GM12878 (cell line): ENCODE measurements at regions not wholly inside any gene's neighbourhood (a gene's known extent, or its start where the extent isn't known, plus 50 kb on each side); places are given as distances from the start of the nearest gene placed in this dataset.

Source experiments
- ATAC-seq: fragments of 200-7000 bp; cut with Tn5 transposase; 3 replicates; pipeline ENCODE4 v1.9.1; 2020; ENCODE audit warnings: mild to moderate bottlenecking, moderate library complexity
- BruUV-seq: library from RNA; stranded (reverse); fragments of 400-500 nt; replicated peaks from 2 replicates; lab custom pipeline; 2021; lab: Mats Ljungman, UMichigan
- CTCF ChIA-PET: fragments of 300-600 bp; sonication (Branson Sonifier 250); formaldehyde crosslinking; extraction: SDS; loops from one replicate; lab custom pipeline; 2021; ENCODE audit warnings: inconsistent platforms; lab: Yijun Ruan, JAX
- POLR2A ChIA-PET: fragments of 350-600 bp; formaldehyde crosslinking; extraction: SDS; loops from one replicate; lab custom pipeline; 2021; ENCODE audit warnings: inconsistent platforms; lab: Charles Lee
- RAD21 ChIA-PET: fragments of 300-600 bp; sonication (Branson Sonifier 250); formaldehyde crosslinking; loops from one replicate; lab custom pipeline; 2023; ENCODE audit warnings: antibody characterized with exemption; ENCODE audit not compliant: unreplicated experiment; lab: Charles Lee
- SMC1A ChIA-PET: fragments of 300-600 bp; sonication (Branson Sonifier 250); formaldehyde crosslinking; loops from one replicate; lab custom pipeline; 2023; ENCODE audit not compliant: unreplicated experiment, uncharacterized antibody; lab: Charles Lee
- DNase-seq: peaks from one replicate; pipeline ENCODE4 v3.0.0-alpha.2; 2011; ENCODE audit warnings: low read depth, low spot score
- FAIRE-seq: peaks from 3 replicates; lab custom pipeline; 2011; peaks lifted over from hg19 to GRCh38; lab: Jason Lieb, UNC
- H2AFZ ChIP-seq: 2 replicates; pipeline ENCODE4 v1.6.0; 2011; ENCODE audit warnings: low read depth, low read length, control low read depth; ENCODE audit not compliant: control insufficient read depth
- H3K27ac ChIP-seq: 2 replicates; pipeline ENCODE4 v1.5.1; 2011; ENCODE audit warnings: control low read depth; ENCODE audit not compliant: control insufficient read depth, insufficient read depth
- H3K27me3 ChIP-seq, 2 experiments: replicated peaks in 1 of 2; 2 replicates each; pipeline versions ENCODE4 v1.6.0 to v1.6.1; 2011; ENCODE audit warnings: low read length in 1 of 2; ENCODE audit not compliant: control insufficient read depth in 2 of 2, insufficient read depth in 2 of 2
- H3K36me3 ChIP-seq, 2 experiments: 2 replicates each; pipeline ENCODE4 v1.5.1; 2011; ENCODE audit warnings: low read length in 1 of 2; ENCODE audit not compliant: control insufficient read depth in 2 of 2, insufficient read depth in 2 of 2
- H3K4me1 ChIP-seq: 2 replicates; pipeline ENCODE4 v1.6.1; 2011; ENCODE audit warnings: mild to moderate bottlenecking, low read length, moderate library complexity, mixed read lengths; ENCODE audit not compliant: control insufficient read depth, insufficient read depth
- H3K4me2 ChIP-seq: 2 replicates; pipeline ENCODE4 v1.6.0; 2011; ENCODE audit warnings: control low read depth; ENCODE audit not compliant: control insufficient read depth, insufficient read depth
- H3K4me3 ChIP-seq: fragments of 200-600 bp; sonication (generic); 2 replicates; pipeline ENCODE4 v1.5.1; 2016
- H3K79me2 ChIP-seq: 2 replicates; pipeline ENCODE4 v1.6.0; 2011; ENCODE audit warnings: low read length; ENCODE audit not compliant: control insufficient read depth, insufficient read depth
- H3K9ac ChIP-seq: 2 replicates; pipeline ENCODE4 v1.8.0; 2011; ENCODE audit warnings: low read length, control low read depth, mixed read lengths; ENCODE audit not compliant: control insufficient read depth, insufficient read depth
- H3K9me3 ChIP-seq: replicated peaks from 3 replicates; pipeline ENCODE4 v1.5.1; 2011; ENCODE audit warnings: mild to moderate bottlenecking, low read length; ENCODE audit not compliant: control insufficient read depth, insufficient read depth
- H4K20me1 ChIP-seq: 2 replicates; pipeline ENCODE4 v1.6.0; 2011; ENCODE audit not compliant: control insufficient read depth, insufficient read depth
- CREB1 ChIP-seq: IDR thresholded peaks from 2 replicates; pipeline ENCODE4 v1.6.1; 2012; ENCODE audit warnings: low read depth, mild to moderate bottlenecking, inconsistent platforms
- CREM ChIP-seq: IDR thresholded peaks from 2 replicates; pipeline ENCODE4 v1.6.1; 2014; ENCODE audit warnings: antibody characterized with exemption, low read depth
- FOXK2 ChIP-seq: fragments of 450-650 bp; IDR thresholded peaks from 2 replicates; pipeline ENCODE4 v1.6.1; 2017; ENCODE audit warnings: mild to moderate bottlenecking, moderate library complexity
- IKZF1 ChIP-seq: fragments of 450-650 bp; conservative IDR thresholded peaks from 2 replicates; pipeline ENCODE4 v1.6.1; 2017; ENCODE audit warnings: antibody characterized with exemption, mild to moderate bottlenecking
- KDM1A ChIP-seq: fragments of 200-600 bp; sonication (generic); IDR thresholded peaks from 2 replicates; pipeline ENCODE4 v1.6.1; 2016; ENCODE audit warnings: borderline replicate concordance
- KLF5 ChIP-seq: fragments of 450-650 bp; IDR thresholded peaks from 2 replicates; pipeline ENCODE4 v1.6.1; 2014; ENCODE audit warnings: mild to moderate bottlenecking; ENCODE audit not compliant: partially characterized antibody
- MXI1 ChIP-seq: fragments of 150-350 bp; IDR thresholded peaks from 2 replicates; pipeline ENCODE4 v1.6.1; 2011; ENCODE audit warnings: low read depth, mild to moderate bottlenecking, inconsistent platforms, low read length, improper control_type of control experiment
- PAX8 ChIP-seq: fragments of 450-650 bp; IDR thresholded peaks from 2 replicates; pipeline ENCODE4 v1.6.1; 2017; ENCODE audit warnings: mild to moderate bottlenecking, moderate library complexity
- RCOR1 ChIP-seq: conservative IDR thresholded peaks from 2 replicates; pipeline ENCODE4 v1.6.1; 2012; ENCODE audit warnings: low read depth, low read length, improper control_type of control experiment
- TCF7 ChIP-seq: IDR thresholded peaks from 2 replicates; pipeline ENCODE4 v1.6.1; 2014; ENCODE audit warnings: antibody characterized with exemption, borderline replicate concordance
- YY1 ChIP-seq: IDR thresholded peaks from 2 replicates; pipeline ENCODE4 v1.6.1; 2011; ENCODE audit warnings: low read depth, mild to moderate bottlenecking, low read length
- WGBS: methylation state at CpG from one replicate; pipeline ENCODE4 v1.1.6; 2016; ENCODE audit warnings: low lambda C conversion rate; ENCODE audit not compliant: insufficient replicate concordance, insufficient coverage; ENCODE audit errors: missing lambda C conversion rate; 5-methylcytosine and 5-hydroxymethylcytosine counted together
- in situ Hi-C: fragments of 300-500 bp; cut with MboI; formaldehyde crosslinking; loops from 9 replicates; pipeline ENCODE4 v1.14.3; 2018; ENCODE audit warnings: mixed read lengths
- intact Hi-C: fragments of 100-400 bp; cut with micrococcal nuclease; formaldehyde crosslinking; loops from one replicate; pipeline ENCODE4 v1.14.2; 2022; ENCODE audit not compliant: unreplicated experiment
- TF ChIP-seq, protein P1 (sequence below): IDR thresholded peaks from 2 replicates; pipeline ENCODE4 v1.6.1; 2012; ENCODE audit warnings: mild to moderate bottlenecking, low read depth, low read length
- TF ChIP-seq, protein P2 (sequence below): fragments of 450-650 bp; IDR thresholded peaks from 2 replicates; pipeline ENCODE4 v1.6.1; 2017; ENCODE audit warnings: mild to moderate bottlenecking
- TF ChIP-seq, protein P3 (sequence below): fragments of 450-650 bp; IDR thresholded peaks from 2 replicates; pipeline ENCODE4 v1.6.1; 2017; ENCODE audit warnings: mild to moderate bottlenecking, moderate library complexity
- TF ChIP-seq, protein P4 (sequence below): IDR thresholded peaks from 2 replicates; pipeline ENCODE4 v1.6.1; 2012; ENCODE audit warnings: low read length, inconsistent platforms

DNA sequence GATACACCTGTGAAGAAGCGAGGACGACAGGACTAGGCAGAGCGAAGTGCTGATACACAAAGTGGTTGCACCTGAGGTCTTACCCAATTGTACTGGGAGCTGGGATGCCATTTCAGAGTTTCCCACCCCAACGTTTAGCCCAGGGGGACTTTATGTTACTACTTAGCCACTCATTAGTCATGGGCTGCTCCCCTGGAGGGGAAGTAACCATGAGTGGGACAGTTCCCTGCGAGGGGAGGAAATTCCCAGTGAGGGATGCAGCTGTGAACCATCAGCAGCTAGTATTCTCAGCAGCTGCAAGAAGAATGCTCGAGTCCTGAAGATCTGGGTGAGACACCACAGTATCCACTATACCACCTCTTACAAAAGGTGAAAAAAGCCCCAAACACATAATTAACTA, 93.7 kb upstream of the ACTBL2 start:
- Histone ChIP-seq H4K20me1 (no peaks in the 10 kb centered on the region; the same call in 1 of the 2 replicates), H3K4me1 (no peaks in the 10 kb centered on the region), H3K27ac (no peak overlapping the region), H3K4me3 (no peak overlapping the region), H3K9me3 (no peaks in the 10 kb centered on the region), H3K9ac (no peak overlapping the region), H3K36me3 (no peaks in the 10 kb centered on the region), H3K27me3 (no peaks in the 10 kb centered on the region; a peak in 1 of 4 replicates), H2AFZ (no peak overlapping the region; the same call in 1 of the 2 replicates), H3K4me2 (no peak overlapping the region), H3K79me2 (no peaks in the 10 kb centered on the region)
- FAIRE-seq (no peak), ATAC-seq (peak; percentile 54), DNase-seq (no peak)
- ChIA-PET SMC1A (interaction anchor here (1.3 to 1.6 kb wide), 3 partner anchors 14 to 74 kb away, joined by 3 to 5 read pairs (median 4); no protein-coding TSS in a partner anchor), POLR2A (interaction anchor here (1.7 kb wide), 1 partner anchor 17 kb away, joined by 4 read pairs; no protein-coding TSS in a partner anchor), RAD21 (interaction anchor here (1.0 to 1.6 kb wide), 2 partner anchors 18 to 39 kb away, joined by 3 to 5 read pairs; no protein-coding TSS in a partner anchor), CTCF (interaction anchor here (1.4 kb wide), 1 partner anchor 74 kb away, joined by 5 read pairs; no protein-coding TSS in a partner anchor)
- intact Hi-C loops, result no loop called here
- in situ Hi-C loops, result no loop called here
- WGBS, result 45% methylated on average over 6 of the region's 6 CpGs
- BruUV-seq, result no TSS peak
- TF ChIP-seq TCF7 (no peak), PAX8 (no peak), IKZF1 (peak; percentile 18; the same call in 1 of the 2 replicates), MXI1 (no peak), KLF5 (no peak), KDM1A (no peak), YY1 (no peak), RCOR1 (no peak), CREM (no peak), FOXK2 (no peak), CREB1 (no peak)
- TF ChIP-seq, protein P1, sequence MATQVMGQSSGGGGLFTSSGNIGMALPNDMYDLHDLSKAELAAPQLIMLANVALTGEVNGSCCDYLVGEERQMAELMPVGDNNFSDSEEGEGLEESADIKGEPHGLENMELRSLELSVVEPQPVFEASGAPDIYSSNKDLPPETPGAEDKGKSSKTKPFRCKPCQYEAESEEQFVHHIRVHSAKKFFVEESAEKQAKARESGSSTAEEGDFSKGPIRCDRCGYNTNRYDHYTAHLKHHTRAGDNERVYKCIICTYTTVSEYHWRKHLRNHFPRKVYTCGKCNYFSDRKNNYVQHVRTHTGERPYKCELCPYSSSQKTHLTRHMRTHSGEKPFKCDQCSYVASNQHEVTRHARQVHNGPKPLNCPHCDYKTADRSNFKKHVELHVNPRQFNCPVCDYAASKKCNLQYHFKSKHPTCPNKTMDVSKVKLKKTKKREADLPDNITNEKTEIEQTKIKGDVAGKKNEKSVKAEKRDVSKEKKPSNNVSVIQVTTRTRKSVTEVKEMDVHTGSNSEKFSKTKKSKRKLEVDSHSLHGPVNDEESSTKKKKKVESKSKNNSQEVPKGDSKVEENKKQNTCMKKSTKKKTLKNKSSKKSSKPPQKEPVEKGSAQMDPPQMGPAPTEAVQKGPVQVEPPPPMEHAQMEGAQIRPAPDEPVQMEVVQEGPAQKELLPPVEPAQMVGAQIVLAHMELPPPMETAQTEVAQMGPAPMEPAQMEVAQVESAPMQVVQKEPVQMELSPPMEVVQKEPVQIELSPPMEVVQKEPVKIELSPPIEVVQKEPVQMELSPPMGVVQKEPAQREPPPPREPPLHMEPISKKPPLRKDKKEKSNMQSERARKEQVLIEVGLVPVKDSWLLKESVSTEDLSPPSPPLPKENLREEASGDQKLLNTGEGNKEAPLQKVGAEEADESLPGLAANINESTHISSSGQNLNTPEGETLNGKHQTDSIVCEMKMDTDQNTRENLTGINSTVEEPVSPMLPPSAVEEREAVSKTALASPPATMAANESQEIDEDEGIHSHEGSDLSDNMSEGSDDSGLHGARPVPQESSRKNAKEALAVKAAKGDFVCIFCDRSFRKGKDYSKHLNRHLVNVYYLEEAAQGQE, result no peak
- TF ChIP-seq, protein P2, sequence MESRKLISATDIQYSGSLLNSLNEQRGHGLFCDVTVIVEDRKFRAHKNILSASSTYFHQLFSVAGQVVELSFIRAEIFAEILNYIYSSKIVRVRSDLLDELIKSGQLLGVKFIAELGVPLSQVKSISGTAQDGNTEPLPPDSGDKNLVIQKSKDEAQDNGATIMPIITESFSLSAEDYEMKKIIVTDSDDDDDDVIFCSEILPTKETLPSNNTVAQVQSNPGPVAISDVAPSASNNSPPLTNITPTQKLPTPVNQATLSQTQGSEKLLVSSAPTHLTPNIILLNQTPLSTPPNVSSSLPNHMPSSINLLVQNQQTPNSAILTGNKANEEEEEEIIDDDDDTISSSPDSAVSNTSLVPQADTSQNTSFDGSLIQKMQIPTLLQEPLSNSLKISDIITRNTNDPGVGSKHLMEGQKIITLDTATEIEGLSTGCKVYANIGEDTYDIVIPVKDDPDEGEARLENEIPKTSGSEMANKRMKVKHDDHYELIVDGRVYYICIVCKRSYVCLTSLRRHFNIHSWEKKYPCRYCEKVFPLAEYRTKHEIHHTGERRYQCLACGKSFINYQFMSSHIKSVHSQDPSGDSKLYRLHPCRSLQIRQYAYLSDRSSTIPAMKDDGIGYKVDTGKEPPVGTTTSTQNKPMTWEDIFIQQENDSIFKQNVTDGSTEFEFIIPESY, result no peak
- TF ChIP-seq, protein P3, sequence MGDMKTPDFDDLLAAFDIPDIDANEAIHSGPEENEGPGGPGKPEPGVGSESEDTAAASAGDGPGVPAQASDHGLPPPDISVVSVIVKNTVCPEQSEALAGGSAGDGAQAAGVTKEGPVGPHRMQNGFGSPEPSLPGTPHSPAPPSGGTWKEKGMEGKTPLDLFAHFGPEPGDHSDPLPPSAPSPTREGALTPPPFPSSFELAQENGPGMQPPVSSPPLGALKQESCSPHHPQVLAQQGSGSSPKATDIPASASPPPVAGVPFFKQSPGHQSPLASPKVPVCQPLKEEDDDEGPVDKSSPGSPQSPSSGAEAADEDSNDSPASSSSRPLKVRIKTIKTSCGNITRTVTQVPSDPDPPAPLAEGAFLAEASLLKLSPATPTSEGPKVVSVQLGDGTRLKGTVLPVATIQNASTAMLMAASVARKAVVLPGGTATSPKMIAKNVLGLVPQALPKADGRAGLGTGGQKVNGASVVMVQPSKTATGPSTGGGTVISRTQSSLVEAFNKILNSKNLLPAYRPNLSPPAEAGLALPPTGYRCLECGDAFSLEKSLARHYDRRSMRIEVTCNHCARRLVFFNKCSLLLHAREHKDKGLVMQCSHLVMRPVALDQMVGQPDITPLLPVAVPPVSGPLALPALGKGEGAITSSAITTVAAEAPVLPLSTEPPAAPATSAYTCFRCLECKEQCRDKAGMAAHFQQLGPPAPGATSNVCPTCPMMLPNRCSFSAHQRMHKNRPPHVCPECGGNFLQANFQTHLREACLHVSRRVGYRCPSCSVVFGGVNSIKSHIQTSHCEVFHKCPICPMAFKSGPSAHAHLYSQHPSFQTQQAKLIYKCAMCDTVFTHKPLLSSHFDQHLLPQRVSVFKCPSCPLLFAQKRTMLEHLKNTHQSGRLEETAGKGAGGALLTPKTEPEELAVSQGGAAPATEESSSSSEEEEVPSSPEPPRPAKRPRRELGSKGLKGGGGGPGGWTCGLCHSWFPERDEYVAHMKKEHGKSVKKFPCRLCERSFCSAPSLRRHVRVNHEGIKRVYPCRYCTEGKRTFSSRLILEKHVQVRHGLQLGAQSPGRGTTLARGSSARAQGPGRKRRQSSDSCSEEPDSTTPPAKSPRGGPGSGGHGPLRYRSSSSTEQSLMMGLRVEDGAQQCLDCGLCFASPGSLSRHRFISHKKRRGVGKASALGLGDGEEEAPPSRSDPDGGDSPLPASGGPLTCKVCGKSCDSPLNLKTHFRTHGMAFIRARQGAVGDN, result no peak
- TF ChIP-seq, protein P4, sequence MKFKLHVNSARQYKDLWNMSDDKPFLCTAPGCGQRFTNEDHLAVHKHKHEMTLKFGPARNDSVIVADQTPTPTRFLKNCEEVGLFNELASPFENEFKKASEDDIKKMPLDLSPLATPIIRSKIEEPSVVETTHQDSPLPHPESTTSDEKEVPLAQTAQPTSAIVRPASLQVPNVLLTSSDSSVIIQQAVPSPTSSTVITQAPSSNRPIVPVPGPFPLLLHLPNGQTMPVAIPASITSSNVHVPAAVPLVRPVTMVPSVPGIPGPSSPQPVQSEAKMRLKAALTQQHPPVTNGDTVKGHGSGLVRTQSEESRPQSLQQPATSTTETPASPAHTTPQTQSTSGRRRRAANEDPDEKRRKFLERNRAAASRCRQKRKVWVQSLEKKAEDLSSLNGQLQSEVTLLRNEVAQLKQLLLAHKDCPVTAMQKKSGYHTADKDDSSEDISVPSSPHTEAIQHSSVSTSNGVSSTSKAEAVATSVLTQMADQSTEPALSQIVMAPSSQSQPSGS, result no peak
